IMR-90 (cell line): ENCODE measurements at regions not wholly inside any gene's neighbourhood (a gene's known extent, or its start where the extent isn't known, plus 50 kb on each side); places are given as distances from the start of the nearest gene placed in this dataset.

Source experiments
- ATAC-seq: fragments of 200-7000 bp; cut with Tn5 transposase; 2 replicates; pipeline ENCODE4 v1.9.1; 2020; ENCODE audit warnings: low read depth, mild to moderate bottlenecking, moderate library complexity
- BruUV-seq: library from RNA; stranded (reverse); fragments of 400-500 nt; replicated peaks from 2 replicates; lab custom pipeline; 2021; lab: Mats Ljungman, UMichigan
- CTCF ChIA-PET: fragments of 300-600 bp; formaldehyde crosslinking; extraction: SDS; loops from one replicate; lab custom pipeline; 2021; ENCODE audit warnings: antibody characterized with exemption; lab: Yijun Ruan, JAX
- POLR2A ChIA-PET: fragments of 300-600 bp; sonication (Branson Sonifier 250); formaldehyde crosslinking; loops from one replicate; lab custom pipeline; 2022; ENCODE audit warnings: antibody characterized with exemption; ENCODE audit not compliant: unreplicated experiment; lab: Charles Lee
- DNase-seq: peaks from one replicate; pipeline ENCODE4 v3.0.0; 2013
- H2AFZ ChIP-seq: replicated peaks from 2 replicates; pipeline ENCODE3; 2013; ENCODE audit warnings: low read length, mild to moderate bottlenecking; ENCODE audit not compliant: poor library complexity
- H2AK5ac ChIP-seq: 2 replicates; pipeline ENCODE4 v1.6.1; 2013; ENCODE audit warnings: low read depth, low read length, inconsistent platforms
- H2AK9ac ChIP-seq: replicated peaks from 2 replicates; pipeline ENCODE3; 2013; ENCODE audit warnings: mild to moderate bottlenecking, low read depth, low read length, moderate library complexity; ENCODE audit not compliant: poor library complexity
- H2BK120ac ChIP-seq: 2 replicates; pipeline ENCODE4 v1.6.1; 2013; ENCODE audit warnings: low read depth, low read length, inconsistent platforms
- H2BK15ac ChIP-seq: 3 replicates; pipeline ENCODE4 v1.6.1; 2013; ENCODE audit warnings: low read depth, low read length, inconsistent platforms
- H2BK20ac ChIP-seq: 2 replicates; pipeline ENCODE4 v1.6.1; 2013; ENCODE audit warnings: low read depth, mild to moderate bottlenecking, inconsistent platforms, low read length, moderate library complexity
- H2BK5ac ChIP-seq: 2 replicates; pipeline ENCODE4 v1.6.1; 2013; ENCODE audit warnings: mild to moderate bottlenecking, low read depth, low read length, inconsistent platforms; ENCODE audit not compliant: poor library complexity, severe bottlenecking
- H3K14ac ChIP-seq: replicated peaks from 2 replicates; pipeline ENCODE4 v1.6.1; 2013; ENCODE audit warnings: low read depth, low read length, inconsistent platforms
- H3K18ac ChIP-seq: 2 replicates; pipeline ENCODE4 v1.6.1; 2013; ENCODE audit warnings: low read depth, low read length, control low read depth
- H3K23ac ChIP-seq: 2 replicates; pipeline ENCODE4 v1.6.1; 2013; ENCODE audit warnings: low read depth, low read length, inconsistent platforms
- H3K27ac ChIP-seq: 2 replicates; pipeline ENCODE4 v1.5.1; 2013; ENCODE audit warnings: mild to moderate bottlenecking, control low read depth, low read length; ENCODE audit not compliant: insufficient read depth
- H3K27me3 ChIP-seq: 2 replicates; pipeline ENCODE4 v1.6.1; 2013; ENCODE audit warnings: low read length; ENCODE audit not compliant: control insufficient read depth, insufficient read depth
- H3K36me3 ChIP-seq: 2 replicates; pipeline ENCODE4 v1.6.1; 2013; ENCODE audit warnings: low read length, mixed read lengths; ENCODE audit not compliant: control insufficient read depth, insufficient read depth
- H3K4ac ChIP-seq: 2 replicates; pipeline ENCODE4 v1.6.1; 2013; ENCODE audit warnings: low read depth, low read length, inconsistent platforms
- H3K4me1 ChIP-seq: 2 replicates; pipeline ENCODE4 v1.6.1; 2013; ENCODE audit warnings: low read length, mixed read lengths; ENCODE audit not compliant: control insufficient read depth, insufficient read depth
- H3K4me2 ChIP-seq: 2 replicates; pipeline ENCODE4 v1.6.1; 2013; ENCODE audit warnings: low read depth, mild to moderate bottlenecking, control low read depth, low read length, moderate library complexity
- H3K4me3 ChIP-seq: 2 replicates; pipeline ENCODE4 v1.5.1; 2013; ENCODE audit warnings: low read depth, mild to moderate bottlenecking, control low read depth, low read length, moderate library complexity; ENCODE audit not compliant: insufficient read depth
- H3K56ac ChIP-seq: 2 replicates; pipeline ENCODE4 v1.6.1; 2013; ENCODE audit warnings: low read length, inconsistent platforms; ENCODE audit not compliant: insufficient read depth; ENCODE audit errors: extremely low read depth
- H3K79me1 ChIP-seq, 2 experiments: 2 replicates each; pipeline ENCODE4 v1.6.1; 2013; ENCODE audit warnings: low read length in 2 of 2, inconsistent platforms in 1 of 2, low read depth in 1 of 2
- H3K9ac ChIP-seq: 2 replicates; pipeline ENCODE4 v1.6.1; 2013; ENCODE audit warnings: low read depth, low read length, control low read depth
- H3K9me1 ChIP-seq: 2 replicates; pipeline ENCODE4 v1.6.1; 2013; ENCODE audit warnings: low read length, inconsistent platforms; ENCODE audit not compliant: insufficient read depth
- H3K9me3 ChIP-seq: 2 replicates; pipeline ENCODE4 v1.6.1; 2013; ENCODE audit warnings: low read length; ENCODE audit not compliant: control insufficient read depth, insufficient read depth
- H4K20me1 ChIP-seq: 2 replicates; pipeline ENCODE4 v1.6.1; 2013; ENCODE audit warnings: low read length, inconsistent platforms; ENCODE audit not compliant: insufficient read depth
- H4K5ac ChIP-seq: 2 replicates; pipeline ENCODE4 v1.6.1; 2013; ENCODE audit warnings: mild to moderate bottlenecking, low read depth, low read length, control low read depth
- H4K8ac ChIP-seq, 2 experiments: 2 replicates each; pipeline ENCODE4 v1.6.1; 2013; ENCODE audit warnings: low read depth in 2 of 2, low read length in 2 of 2, control low read depth in 1 of 2, inconsistent platforms in 1 of 2
- H4K91ac ChIP-seq: 2 replicates; pipeline ENCODE4 v1.6.1; 2013; ENCODE audit warnings: low read depth, low read length, inconsistent platforms; ENCODE audit not compliant: insufficient read depth
- NFE2L2 ChIP-seq: fragments of 150-350 bp; IDR thresholded peaks from 2 replicates; pipeline ENCODE4 v1.6.1; 2016; ENCODE audit warnings: low read depth, mild to moderate bottlenecking, low read length
- WGBS, 2 experiments: methylation state at CpG; one replicate each; pipeline versions ENCODE4 v1.1.5 to v1.1.7; 2013; ENCODE audit warnings: missing lambda C conversion rate in 2 of 2; ENCODE audit not compliant: insufficient read length in 1 of 2; ENCODE audit errors: extremely low coverage in 2 of 2; 5-methylcytosine and 5-hydroxymethylcytosine counted together
- dilution Hi-C: fragments of 300-500 bp; cut with HindIII; formaldehyde crosslinking; loops from one replicate; pipeline ENCODE4 v1.14.3; 2018; ENCODE audit warnings: low sequenced_read_pairs; ENCODE audit not compliant: unreplicated experiment
- in situ Hi-C: fragments of 300-500 bp; cut with MboI; formaldehyde crosslinking; loops from 3 replicates; pipeline ENCODE4 v1.14.3; 2019; ENCODE audit warnings: low sequenced_read_pairs, inconsistent platforms, mixed read lengths
- intact Hi-C: fragments of 100-400 bp; cut with micrococcal nuclease; formaldehyde crosslinking; loops from 2 replicates; pipeline ENCODE4 v1.10.0; 2022
- TF ChIP-seq, protein P1 (sequence below): fragments of 150-350 bp; IDR thresholded peaks from 2 replicates; pipeline ENCODE4 v1.6.1; 2017; ENCODE audit warnings: mild to moderate bottlenecking, antibody characterized with exemption, low read length, low read depth

DNA sequence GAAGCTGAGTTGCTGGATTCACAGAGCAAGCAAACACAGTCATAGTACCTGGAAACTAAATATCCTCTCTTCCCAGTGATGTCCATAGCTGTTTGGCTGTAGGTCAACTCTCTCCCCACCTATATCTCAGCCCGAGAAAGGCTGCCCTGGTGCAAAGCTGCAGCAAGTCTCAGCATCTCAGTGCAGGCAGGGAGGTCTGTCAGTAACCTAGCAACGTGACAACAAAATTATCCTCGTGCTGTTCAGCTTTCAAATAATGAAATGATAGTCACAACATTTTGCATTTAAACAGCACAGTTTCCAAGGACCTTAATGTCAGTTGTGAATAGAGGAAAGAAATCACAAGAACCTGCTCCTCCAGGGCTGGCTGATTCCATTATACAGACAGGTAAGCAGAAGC, 83.6 kb downstream of the CHST2 start:
- Histone ChIP-seq H3K14ac (no peak overlapping the region), H3K18ac (no peak overlapping the region), H3K4me1 (peaks cover 1% of the 10 kb centered on the region; the same call in 1 of the 2 replicates), H3K79me1 (no peaks in the 10 kb centered on the region), H3K56ac (no peak overlapping the region), H3K9ac (no peak overlapping the region), H4K8ac (no peak overlapping the region), H3K4ac (no peak overlapping the region), H2AK5ac (no peak overlapping the region), H2BK20ac (no peak overlapping the region), H3K36me3 (no peaks in the 10 kb centered on the region), H2BK5ac (no peak overlapping the region), H2AFZ (no peak overlapping the region), H3K4me3 (no peak overlapping the region), H2BK120ac (no peak overlapping the region), H4K91ac (no peak overlapping the region), H4K5ac (no peak overlapping the region), H3K9me1 (no peaks in the 10 kb centered on the region), H3K9me3 (no peaks in the 10 kb centered on the region), H4K20me1 (no peaks in the 10 kb centered on the region), H3K27ac (no peak overlapping the region), H2BK15ac (no peak overlapping the region), H3K4me2 (no peak overlapping the region), H2AK9ac (no peak overlapping the region), H3K23ac (no peak overlapping the region), H3K27me3 (no peaks in the 10 kb centered on the region)
- no peak for ATAC-seq
- BruUV-seq, result no TSS peak
- TF ChIP-seq, protein P1, sequence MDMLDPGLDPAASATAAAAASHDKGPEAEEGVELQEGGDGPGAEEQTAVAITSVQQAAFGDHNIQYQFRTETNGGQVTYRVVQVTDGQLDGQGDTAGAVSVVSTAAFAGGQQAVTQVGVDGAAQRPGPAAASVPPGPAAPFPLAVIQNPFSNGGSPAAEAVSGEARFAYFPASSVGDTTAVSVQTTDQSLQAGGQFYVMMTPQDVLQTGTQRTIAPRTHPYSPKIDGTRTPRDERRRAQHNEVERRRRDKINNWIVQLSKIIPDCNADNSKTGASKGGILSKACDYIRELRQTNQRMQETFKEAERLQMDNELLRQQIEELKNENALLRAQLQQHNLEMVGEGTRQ, result no peak
- no peak for TF ChIP-seq NFE2L2
- POLR2A ChIA-PET, result no interaction called here
- no CpG with 5 or more reads among the region's 3 CpGs for WGBS, 2 experiments
- intact Hi-C loops, result no loop called here
- in situ Hi-C loops, result no loop called here
- CTCF ChIA-PET, result interaction anchor here (2.0 kb wide), 1 partner anchor 11 kb away, joined by 6 read pairs; no protein-coding TSS in a partner anchor
- dilution Hi-C loops, result no loop called here
- no peak for DNase-seq
